ENCODE measurements at regions not wholly inside any gene's neighbourhood (a gene's known extent, or its start where the extent isn't known, plus 50 kb on each side); places are given as distances from the start of the nearest gene placed in this dataset.

- H3K27me3 ChIP-seq = no peaks in the 10 kb centered on the region
- no peaks in the 10 kb centered on the region for H3K4me1 ChIP-seq
- no peak overlapping the region for H3K27ac ChIP-seq
- H3K4me3 ChIP-seq = no peak overlapping the region
- DNase-seq = no peak
- TF ChIP-seq POLR2A (IDR thresholded peaks at IDR 0.05) = no peak
- TF ChIP-seq CTCF (IDR thresholded peaks at IDR 0.05) = no peak
- WGBS, 4 donors = 75 to 82% (median 77%) methylated on average over 4 of the region's 4 CpGs
- intact Hi-C loops (cut with DNase I) = no loop called here
- H3K9me3 ChIP-seq = no peaks in the 10 kb centered on the region
- no peak for ATAC-seq
- H3K36me3 ChIP-seq = no peaks in the 10 kb centered on the region
Measured at GRCh38 chr21:15423676-15424445, 305.9 kb upstream of the USP25 start.

GRCh38 chr21:15425049-15425448, 304.7 kb upstream of the USP25 start:
- DNase-seq = no peak
- 80 to 87% (median 83%) methylated on average over 3 of the region's 3 CpGs for WGBS, 4 donors
- no peak overlapping the region for H3K4me3 ChIP-seq
- no peaks in the 10 kb centered on the region for H3K36me3 ChIP-seq
- H3K9me3 ChIP-seq = no peaks in the 10 kb centered on the region
- TF ChIP-seq CTCF (IDR thresholded peaks at IDR 0.05) = no peak
- TF ChIP-seq POLR2A (IDR thresholded peaks at IDR 0.05) = no peak
- intact Hi-C loops (cut with DNase I) = no loop called here
- no peak for ATAC-seq
- H3K4me1 ChIP-seq = peaks cover 0 to 3% (median 0%) of the 10 kb centered on the region in 12 donors
- no peak overlapping the region for H3K27ac ChIP-seq
- no peaks in the 10 kb centered on the region for H3K27me3 ChIP-seq

- no peaks in the 10 kb centered on the region for H3K36me3 ChIP-seq
- DNase-seq (no peak), ATAC-seq (peak in 1 of 4 donors; percentile 16)
- TF ChIP-seq POLR2A (IDR thresholded peaks at IDR 0.05) (no peak), CTCF (IDR thresholded peaks at IDR 0.05) (no peak)
- H3K27me3 ChIP-seq = no peaks in the 10 kb centered on the region
- peaks cover 0 to 14% (median 7%) of the 10 kb centered on the region in 12 donors for H3K4me1 ChIP-seq
- no peak overlapping the region for H3K4me3 ChIP-seq
- peaks cover 0 to 11% (median 0%) of the 10 kb centered on the region in 12 donors for H3K9me3 ChIP-seq
- H3K27ac ChIP-seq = peak overlapping the region in 4 of 12 donors; percentile 14 to 61 (median 48)
- WGBS, 4 donors = 47 to 51% (median 49%) methylated on average over 2 of the region's 2 CpGs
- intact Hi-C loops (cut with DNase I) = no loop called here
Measured at GRCh38 chr21:15430023-15430422, 299.8 kb upstream of the USP25 start.

GRCh38 chr21:15430577-15430976, 299.2 kb upstream of the USP25 start:
- 30 to 44% (median 38%) methylated on average over 3 of the region's 3 CpGs for WGBS, 4 donors
- peak overlapping the region in 6 of 12 donors; percentile 24 to 61 (median 42) for H3K27ac ChIP-seq
- peak in 2 of 5 donors; percentile 22 to 23 for DNase-seq
- TF ChIP-seq CTCF (IDR thresholded peaks at IDR 0.05) (no peak), POLR2A (IDR thresholded peaks at IDR 0.05) (no peak)
- no peaks in the 10 kb centered on the region for H3K27me3 ChIP-seq
- peaks cover 0 to 11% (median 0%) of the 10 kb centered on the region in 12 donors for H3K9me3 ChIP-seq
- peaks cover 0 to 14% (median 7%) of the 10 kb centered on the region in 12 donors for H3K4me1 ChIP-seq
- H3K4me3 ChIP-seq = no peak overlapping the region
- intact Hi-C loops (cut with DNase I) = no loop called here
- peak in 2 of 4 donors; percentile 67 to 91 for ATAC-seq
- H3K36me3 ChIP-seq = no peaks in the 10 kb centered on the region

All from heart left ventricle (tissue), 16 donors.